ENCODE measurements at regions not wholly inside any gene's neighbourhood (a gene's known extent, or its start where the extent isn't known, plus 50 kb on each side); places are given as distances from the start of the nearest gene placed in this dataset.
"Not testable (repeated sequence)": the region's sequence is repeated elsewhere in the genome, so short reads cannot be mapped to it uniquely, and the experiment has no call there.

- H3K27me3 ChIP-seq (ENCODE audit: insufficient read depth, low read length); H3K9me3 Mint-ChIP-seq; H3K23me2 ChIP-seq (ENCODE audit: insufficient read length, low read depth, low read length, poor library complexity, severe bottlenecking); H3T11ph ChIP-seq (ENCODE audit: low read length); H3K9ac ChIP-seq (ENCODE audit: extremely low read depth, insufficient read length, low read length); H4K91ac ChIP-seq (ENCODE audit: insufficient read length, low read depth, low read length); H3K18ac ChIP-seq (ENCODE audit: insufficient read length, low read depth, low read length); H2AFZ ChIP-seq (ENCODE audit: low read length); H2BK12ac ChIP-seq (ENCODE audit: insufficient read length, low read depth, low read length); H3K4ac ChIP-seq (ENCODE audit: low read depth, low read length); H3K4me2 ChIP-seq (ENCODE audit: insufficient read depth, insufficient read length, low read length); H3K27ac ChIP-seq (ENCODE audit: insufficient read length, low read depth, low read length); H2BK20ac ChIP-seq (ENCODE audit: low read depth, low read length, poor library complexity, severe bottlenecking); H2BK120ac ChIP-seq (ENCODE audit: low read depth, low read length, poor library complexity, severe bottlenecking); H3K27me3 Mint-ChIP-seq (ENCODE audit: low read depth); H3K27ac Mint-ChIP-seq; H2BK15ac ChIP-seq (ENCODE audit: low read depth, low read length); H4K8ac ChIP-seq (replicated peaks; ENCODE audit: insufficient read length, low read depth, low read length); H3K79me1 ChIP-seq (ENCODE audit: insufficient read depth, low read depth, low read length, poor library complexity, severe bottlenecking); H3K4me3 Mint-ChIP-seq; H3K56ac ChIP-seq (ENCODE audit: insufficient read length, low read depth, low read length); H3K14ac ChIP-seq (ENCODE audit: insufficient read depth, low read length); H3K9me3 ChIP-seq (ENCODE audit: control insufficient read depth, low read depth, low read length); H4K20me1 ChIP-seq (ENCODE audit: control insufficient read depth, insufficient read depth, insufficient read length); DNase-seq; H2BK5ac ChIP-seq (ENCODE audit: insufficient read length, low read length); H3K36me3 Mint-ChIP-seq (ENCODE audit: insufficient read depth in 1 of 3, low read depth in 3 of 3); H3K79me2 ChIP-seq (ENCODE audit: insufficient read depth, low read length); H2AK5ac ChIP-seq (ENCODE audit: insufficient read length, low read length); H4K5ac ChIP-seq (ENCODE audit: insufficient read length, low read depth, low read length); H3K23ac ChIP-seq (ENCODE audit: insufficient read length, low read depth, low read length); H3K4me1 ChIP-seq (ENCODE audit: insufficient read depth, low read length): not testable (repeated sequence)
- peaks cover 21 to 24% of the 10 kb centered on the region in 2 experiments for H3K4me1 Mint-ChIP-seq
- no CpG with 5 or more reads among the region's 6 CpGs for WGBS (ENCODE audit: extremely low coverage, insufficient read length, low lambda C conversion rate)
Measured at GRCh38 chr17:16866841-16867240, 105.1 kb downstream of the TNFRSF13B start.

All from H9 (cell line).